Activated T-cell treated with anti-CD3 and anti-CD28 coated beads, Interleukin-2, amount 50 U/mL, for 24 hours (primary cell): ENCODE measurements at regions not wholly inside any gene's neighbourhood (a gene's known extent, or its start where the extent isn't known, plus 50 kb on each side); places are given as distances from the start of the nearest gene placed in this dataset.

Source experiments
- DNase-seq: peaks from one replicate; pipeline ENCODE4 v3.0.0-alpha.2; 2020
- H3K27ac Mint-ChIP-seq: 2 replicates; pipeline ENCODE4 v1.8.0; 2020; ENCODE audit warnings: mild to moderate bottlenecking, mixed read lengths
- H3K27me3 Mint-ChIP-seq: 2 replicates; pipeline ENCODE4 v1.8.0; 2020; ENCODE audit warnings: mixed read lengths
- H3K36me3 Mint-ChIP-seq: 2 replicates; pipeline ENCODE4 v1.8.0; 2020; ENCODE audit warnings: low read depth, mixed read lengths
- H3K4me1 Mint-ChIP-seq: 2 replicates; pipeline ENCODE4 v1.8.0; 2020; ENCODE audit warnings: low read depth, mixed read lengths
- H3K4me3 Mint-ChIP-seq: 2 replicates; pipeline ENCODE4 v1.8.0; 2020; ENCODE audit warnings: mild to moderate bottlenecking, moderate library complexity, mixed read lengths
- H3K9me3 Mint-ChIP-seq: 2 replicates; pipeline ENCODE4 v1.8.0; 2020; ENCODE audit warnings: mixed read lengths

- H3K4me3 Mint-ChIP-seq, result no peak overlapping the region
- H3K36me3 Mint-ChIP-seq, result no peaks in the 10 kb centered on the region
- H3K9me3 Mint-ChIP-seq, result no peaks in the 10 kb centered on the region
- no peaks in the 10 kb centered on the region for H3K4me1 Mint-ChIP-seq
- DNase-seq, result no peak
- H3K27me3 Mint-ChIP-seq, result peaks cover 1% of the 10 kb centered on the region
- no peak overlapping the region for H3K27ac Mint-ChIP-seq
Observed at GRCh38 chr17:13393841-13394710, 207.7 kb downstream of the HS3ST3A1 start.

- Mint-ChIP-seq H3K4me1 (no peaks in the 10 kb centered on the region), H3K27ac (no peak overlapping the region), H3K36me3 (no peaks in the 10 kb centered on the region), H3K9me3 (no peaks in the 10 kb centered on the region), H3K27me3 (peaks cover 7% of the 10 kb centered on the region), H3K4me3 (no peak overlapping the region)
- no peak for DNase-seq
Observed at GRCh38 chr17:13387952-13388351, 213.8 kb downstream of the HS3ST3A1 start.

- Mint-ChIP-seq H3K9me3 (no peaks in the 10 kb centered on the region), H3K36me3 (no peaks in the 10 kb centered on the region), H3K27ac (no peak overlapping the region), H3K27me3 (peaks cover 7% of the 10 kb centered on the region), H3K4me1 (no peaks in the 10 kb centered on the region), H3K4me3 (no peak overlapping the region)
- DNase-seq, result no peak
Observed at GRCh38 chr17:13387236-13387635, 214.5 kb downstream of the HS3ST3A1 start.

GRCh38 chr17:13385481-13385911 is 216.2 kb downstream of the HS3ST3A1 start:
- H3K4me1 Mint-ChIP-seq, result no peaks in the 10 kb centered on the region
- no peaks in the 10 kb centered on the region for H3K36me3 Mint-ChIP-seq
- peaks cover 7% of the 10 kb centered on the region for H3K27me3 Mint-ChIP-seq
- H3K4me3 Mint-ChIP-seq, result no peak overlapping the region
- DNase-seq, result no peak
- H3K9me3 Mint-ChIP-seq, result no peaks in the 10 kb centered on the region
- H3K27ac Mint-ChIP-seq, result no peak overlapping the region

- H3K27ac Mint-ChIP-seq, result no peak overlapping the region
- H3K36me3 Mint-ChIP-seq, result no peaks in the 10 kb centered on the region
- peaks cover 7% of the 10 kb centered on the region for H3K27me3 Mint-ChIP-seq
- DNase-seq, result no peak
- peaks cover 2% of the 10 kb centered on the region for H3K4me1 Mint-ChIP-seq
- H3K4me3 Mint-ChIP-seq, result no peak overlapping the region
- H3K9me3 Mint-ChIP-seq, result no peaks in the 10 kb centered on the region
Observed at GRCh38 chr17:13384626-13385025, 217.1 kb downstream of the HS3ST3A1 start.

GRCh38 chr17:13378361-13378760 is 223.4 kb downstream of the HS3ST3A1 start:
- H3K36me3 Mint-ChIP-seq, result no peaks in the 10 kb centered on the region
- no peaks in the 10 kb centered on the region for H3K9me3 Mint-ChIP-seq
- H3K4me1 Mint-ChIP-seq, result peaks cover 2% of the 10 kb centered on the region
- H3K27me3 Mint-ChIP-seq, result no peaks in the 10 kb centered on the region
- H3K27ac Mint-ChIP-seq, result no peak overlapping the region
- no peak overlapping the region for H3K4me3 Mint-ChIP-seq
- DNase-seq, result no peak

GRCh38 chr17:13374203-13375143 is 227.3 kb downstream of the HS3ST3A1 start:
- DNase-seq, result no peak
- Mint-ChIP-seq H3K4me3 (no peak overlapping the region), H3K27me3 (no peaks in the 10 kb centered on the region), H3K9me3 (no peaks in the 10 kb centered on the region), H3K4me1 (no peaks in the 10 kb centered on the region), H3K36me3 (no peaks in the 10 kb centered on the region), H3K27ac (no peak overlapping the region)

- no peak overlapping the region for H3K27ac Mint-ChIP-seq
- H3K4me1 Mint-ChIP-seq, result no peaks in the 10 kb centered on the region
- no peaks in the 10 kb centered on the region for H3K36me3 Mint-ChIP-seq
- H3K9me3 Mint-ChIP-seq, result no peaks in the 10 kb centered on the region
- no peak overlapping the region for H3K4me3 Mint-ChIP-seq
- no peak for DNase-seq
- no peaks in the 10 kb centered on the region for H3K27me3 Mint-ChIP-seq
Observed at GRCh38 chr17:13372432-13372831, 229.3 kb downstream of the HS3ST3A1 start.

- no peak for DNase-seq
- no peaks in the 10 kb centered on the region for H3K9me3 Mint-ChIP-seq
- no peak overlapping the region for H3K27ac Mint-ChIP-seq
Observed at GRCh38 chr17:13367154-13367553, 234.6 kb downstream of the HS3ST3A1 start.

GRCh38 chr17:13365331-13365730 is 236.4 kb downstream of the HS3ST3A1 start:
- no peaks in the 10 kb centered on the region for H3K4me1 Mint-ChIP-seq
- H3K27ac Mint-ChIP-seq, result no peak overlapping the region
- DNase-seq, result no peak
- H3K36me3 Mint-ChIP-seq, result no peaks in the 10 kb centered on the region
- H3K4me3 Mint-ChIP-seq, result no peak overlapping the region
- no peaks in the 10 kb centered on the region for H3K9me3 Mint-ChIP-seq
- H3K27me3 Mint-ChIP-seq, result no peaks in the 10 kb centered on the region

More at GRCh38 chr17:13367154-13367553, 234.6 kb downstream of the HS3ST3A1 start:
- no peaks in the 10 kb centered on the region for H3K27me3 Mint-ChIP-seq
- no peaks in the 10 kb centered on the region for H3K36me3 Mint-ChIP-seq
- H3K4me1 Mint-ChIP-seq, result no peaks in the 10 kb centered on the region
- no peak overlapping the region for H3K4me3 Mint-ChIP-seq

GRCh38 chr17:13363771-13364170 is 238.0 kb downstream of the HS3ST3A1 start:
- Mint-ChIP-seq H3K27ac (no peak overlapping the region), H3K36me3 (no peaks in the 10 kb centered on the region), H3K27me3 (no peaks in the 10 kb centered on the region), H3K4me1 (no peaks in the 10 kb centered on the region), H3K9me3 (no peaks in the 10 kb centered on the region), H3K4me3 (no peak overlapping the region)
- no peak for DNase-seq

GRCh38 chr17:13362341-13363122 is 239.2 kb downstream of the HS3ST3A1 start:
- H3K4me3 Mint-ChIP-seq, result no peak overlapping the region

GRCh38 chr17:13359774-13360173 is 242.0 kb downstream of the HS3ST3A1 start:
- Mint-ChIP-seq H3K9me3 (no peaks in the 10 kb centered on the region), H3K36me3 (no peaks in the 10 kb centered on the region), H3K4me1 (no peaks in the 10 kb centered on the region), H3K4me3 (no peak overlapping the region), H3K27ac (no peak overlapping the region), H3K27me3 (no peaks in the 10 kb centered on the region)
- DNase-seq, result no peak

More at GRCh38 chr17:13362341-13363122, 239.2 kb downstream of the HS3ST3A1 start:
- no peak for DNase-seq
- no peak overlapping the region for H3K27ac Mint-ChIP-seq
- no peaks in the 10 kb centered on the region for H3K9me3 Mint-ChIP-seq
- no peaks in the 10 kb centered on the region for H3K36me3 Mint-ChIP-seq
- no peaks in the 10 kb centered on the region for H3K27me3 Mint-ChIP-seq
- no peaks in the 10 kb centered on the region for H3K4me1 Mint-ChIP-seq

- H3K9me3 Mint-ChIP-seq, result no peaks in the 10 kb centered on the region
- no peak for DNase-seq
- H3K4me3 Mint-ChIP-seq, result no peak overlapping the region
- no peak overlapping the region for H3K27ac Mint-ChIP-seq
- H3K27me3 Mint-ChIP-seq, result peaks cover 3% of the 10 kb centered on the region
- H3K36me3 Mint-ChIP-seq, result no peaks in the 10 kb centered on the region
- no peaks in the 10 kb centered on the region for H3K4me1 Mint-ChIP-seq
Observed at GRCh38 chr17:13355054-13355453, 246.7 kb downstream of the HS3ST3A1 start.
